Mammary epithelial cell (primary cell): ENCODE measurements at regions not wholly inside any gene's neighbourhood (a gene's known extent, or its start where the extent isn't known, plus 50 kb on each side); places are given as distances from the start of the nearest gene placed in this dataset.

Experiments
- EZH2 ChIP-seq: IDR thresholded peaks from 2 replicates; pipeline ENCODE4 v1.6.1; 2012; ENCODE audit warnings: low read length, inconsistent platforms, borderline replicate concordance
- TF ChIP-seq, protein P1 (sequence below), 2 donors: IDR thresholded peaks in 1 of 2; conservative IDR thresholded peaks in 1 of 2; 2 replicates each; pipeline ENCODE4 v1.5.1; 2011 to 2012; ENCODE audit warnings: inconsistent platforms in 2 of 2, low read length in 2 of 2, mild to moderate bottlenecking in 2 of 2, control low read depth in 1 of 2, low read depth in 1 of 2; ENCODE audit not compliant: insufficient read depth in 1 of 2; ENCODE audit errors: extremely low read depth in 1 of 2

GRCh38 chr5:153212471-153212870, 278.0 kb upstream of the GRIA1 start:
- no peak for TF ChIP-seq EZH2
- TF ChIP-seq, protein P1, sequence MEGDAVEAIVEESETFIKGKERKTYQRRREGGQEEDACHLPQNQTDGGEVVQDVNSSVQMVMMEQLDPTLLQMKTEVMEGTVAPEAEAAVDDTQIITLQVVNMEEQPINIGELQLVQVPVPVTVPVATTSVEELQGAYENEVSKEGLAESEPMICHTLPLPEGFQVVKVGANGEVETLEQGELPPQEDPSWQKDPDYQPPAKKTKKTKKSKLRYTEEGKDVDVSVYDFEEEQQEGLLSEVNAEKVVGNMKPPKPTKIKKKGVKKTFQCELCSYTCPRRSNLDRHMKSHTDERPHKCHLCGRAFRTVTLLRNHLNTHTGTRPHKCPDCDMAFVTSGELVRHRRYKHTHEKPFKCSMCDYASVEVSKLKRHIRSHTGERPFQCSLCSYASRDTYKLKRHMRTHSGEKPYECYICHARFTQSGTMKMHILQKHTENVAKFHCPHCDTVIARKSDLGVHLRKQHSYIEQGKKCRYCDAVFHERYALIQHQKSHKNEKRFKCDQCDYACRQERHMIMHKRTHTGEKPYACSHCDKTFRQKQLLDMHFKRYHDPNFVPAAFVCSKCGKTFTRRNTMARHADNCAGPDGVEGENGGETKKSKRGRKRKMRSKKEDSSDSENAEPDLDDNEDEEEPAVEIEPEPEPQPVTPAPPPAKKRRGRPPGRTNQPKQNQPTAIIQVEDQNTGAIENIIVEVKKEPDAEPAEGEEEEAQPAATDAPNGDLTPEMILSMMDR (conservative IDR thresholded peaks at IDR 0.05 in 1 of 2, IDR thresholded peaks at IDR 0.05 in 1 of 2; ENCODE audit: extremely low read depth in 1 of 2, insufficient read depth in 1 of 2, low read depth in 1 of 2, low read length in 2 of 2) = no peak
